ENCODE measurements at regions not wholly inside any gene's neighbourhood (a gene's known extent, or its start where the extent isn't known, plus 50 kb on each side); places are given as distances from the start of the nearest gene placed in this dataset.

GRCh38 chr3:94258851-94259250 is 196.0 kb downstream of the NSUN3 start:
- TF ChIP-seq CTCF (conservative IDR thresholded peaks at IDR 0.05; ENCODE audit: low read depth, low read length) (no peak), EZH2phosphoT487 (IDR thresholded peaks at IDR 0.05; ENCODE audit: borderline replicate concordance, low read length) (no peak)

All from PC-3 (cell line).